Right renal cortex interstitium (tissue), 3 donors: ENCODE measurements at regions not wholly inside any gene's neighbourhood (a gene's known extent, or its start where the extent isn't known, plus 50 kb on each side); places are given as distances from the start of the nearest gene placed in this dataset.
"Not testable (repeated sequence)": the region's sequence is repeated elsewhere in the genome, so short reads cannot be mapped to it uniquely, and the experiment has no call there.

Experiments
- DNase-seq, 3 donors: peaks; one replicate each; pipeline ENCODE4 v3.0.0-alpha.2; 2013; ENCODE audit warnings: low read depth in 3 of 3, low spot score in 2 of 3

DNA sequence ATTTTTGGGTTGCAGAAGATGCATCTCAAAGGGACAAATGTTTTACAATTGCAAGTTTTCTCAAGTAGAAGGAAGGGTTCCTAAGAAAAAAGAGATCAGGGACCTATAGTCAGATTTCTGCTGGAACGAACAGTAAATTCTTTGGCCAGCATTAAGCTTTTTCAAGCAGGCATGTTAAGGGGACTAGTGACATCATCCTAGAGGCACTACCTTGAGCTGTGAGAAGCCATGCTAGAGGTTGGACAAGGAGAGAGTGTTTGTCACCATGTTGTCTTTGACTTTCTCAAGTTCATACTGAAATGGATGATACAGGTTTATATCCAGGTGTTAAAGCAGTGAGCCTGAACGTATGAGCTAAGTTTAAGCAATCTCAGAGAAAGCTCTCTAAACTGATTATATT lies 85.2 kb upstream of the WDR72 start:
- DNase-seq: no peak

- DNase-seq: no peak
Measured at GRCh38 chr15:53843869-53844569, 84.6 kb upstream of the WDR72 start.

DNA sequence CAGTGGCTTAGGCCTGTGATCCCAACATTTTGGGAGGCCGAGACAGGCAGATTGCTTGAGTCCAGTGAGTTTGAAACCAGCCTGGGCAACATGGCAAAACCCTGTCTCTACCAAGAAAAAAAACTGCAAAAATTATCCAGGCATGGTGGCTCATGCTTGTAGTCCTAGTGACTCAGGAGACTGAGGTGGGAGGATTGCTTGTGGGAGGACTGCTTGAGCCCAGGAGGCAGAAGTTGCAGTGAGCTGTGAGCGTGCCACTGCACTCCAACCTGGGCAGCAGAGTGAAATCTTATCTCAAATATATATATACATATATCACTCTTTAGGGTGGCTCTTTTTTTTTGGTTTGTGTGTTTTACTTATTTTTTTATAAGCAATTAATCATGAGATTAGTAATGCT lies 83.7 kb upstream of the WDR72 start:
- no peak for DNase-seq

DNA sequence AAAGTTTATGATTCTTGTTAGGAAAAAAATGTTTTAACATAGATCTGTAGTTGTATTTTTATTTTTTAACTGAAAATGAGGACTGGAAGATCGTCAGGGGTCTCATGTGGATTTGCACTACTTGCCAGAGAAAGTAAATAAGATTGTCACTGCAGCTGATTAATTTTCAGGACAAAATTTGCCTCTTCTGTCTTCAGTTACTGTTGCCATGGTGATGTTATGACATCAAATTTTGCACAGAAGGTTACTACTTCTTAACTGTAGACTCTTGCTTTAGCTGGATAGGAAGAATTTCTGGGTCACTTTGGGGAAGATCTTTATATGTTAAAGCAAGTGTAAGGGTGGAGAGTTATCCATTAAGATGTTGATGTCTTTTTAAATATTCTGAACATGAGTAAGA lies 82.2 kb upstream of the WDR72 start:
- DNase-seq: no peak

DNA sequence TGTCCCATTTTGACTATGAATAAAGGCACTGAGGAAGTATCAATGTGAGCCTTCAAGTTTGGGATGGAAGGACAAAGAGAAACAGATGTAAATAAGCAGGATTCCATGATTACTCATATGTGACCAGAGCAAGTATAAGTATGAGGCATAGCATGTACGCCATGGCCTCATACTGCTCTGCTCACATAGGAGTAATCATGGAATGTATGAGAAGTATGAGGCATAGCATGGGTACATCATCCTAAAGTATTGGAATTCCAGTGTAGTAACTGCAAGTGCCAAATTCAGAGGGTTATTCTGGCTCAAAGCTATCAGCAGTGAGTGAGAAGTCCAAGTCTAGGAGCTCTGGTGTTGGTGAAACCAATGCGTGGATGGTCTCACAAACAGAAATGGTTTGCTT lies 81.2 kb upstream of the WDR72 start:
- DNase-seq: no peak

GRCh38 chr15:53837263-53837662 lies 77.8 kb upstream of the WDR72 start:
- DNase-seq: no peak

- no peak for DNase-seq
Measured at GRCh38 chr15:53836618-53837017, 77.2 kb upstream of the WDR72 start.

DNA sequence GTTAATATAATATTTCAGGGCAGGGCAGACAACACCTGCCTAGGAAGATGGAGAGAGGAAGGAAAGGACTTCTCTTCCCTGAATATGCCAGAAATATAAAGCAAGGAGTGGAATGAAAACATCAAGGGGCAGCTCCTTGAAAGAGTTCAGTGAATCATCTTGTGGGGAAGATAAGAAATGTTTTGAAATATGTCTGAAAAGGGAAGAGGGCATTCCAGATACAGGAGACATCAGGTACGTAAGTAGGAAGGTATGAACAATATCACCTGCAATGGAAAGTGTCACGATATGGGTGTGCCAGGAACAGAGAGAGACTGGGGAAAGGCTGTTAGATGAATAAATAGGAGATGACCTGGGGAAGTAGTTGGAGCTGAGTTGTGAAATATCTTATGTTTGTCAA lies 75.8 kb upstream of the WDR72 start:
- DNase-seq: no peak

- no peak for DNase-seq
Measured at GRCh38 chr15:53834214-53834613, 74.8 kb upstream of the WDR72 start.

GRCh38 chr15:53833134-53833624 lies 73.7 kb upstream of the WDR72 start:
- peak; percentile 65 to 74 (median 66) for DNase-seq

- DNase-seq: no peak
Measured at GRCh38 chr15:53831907-53832770, 72.7 kb upstream of the WDR72 start.

DNA sequence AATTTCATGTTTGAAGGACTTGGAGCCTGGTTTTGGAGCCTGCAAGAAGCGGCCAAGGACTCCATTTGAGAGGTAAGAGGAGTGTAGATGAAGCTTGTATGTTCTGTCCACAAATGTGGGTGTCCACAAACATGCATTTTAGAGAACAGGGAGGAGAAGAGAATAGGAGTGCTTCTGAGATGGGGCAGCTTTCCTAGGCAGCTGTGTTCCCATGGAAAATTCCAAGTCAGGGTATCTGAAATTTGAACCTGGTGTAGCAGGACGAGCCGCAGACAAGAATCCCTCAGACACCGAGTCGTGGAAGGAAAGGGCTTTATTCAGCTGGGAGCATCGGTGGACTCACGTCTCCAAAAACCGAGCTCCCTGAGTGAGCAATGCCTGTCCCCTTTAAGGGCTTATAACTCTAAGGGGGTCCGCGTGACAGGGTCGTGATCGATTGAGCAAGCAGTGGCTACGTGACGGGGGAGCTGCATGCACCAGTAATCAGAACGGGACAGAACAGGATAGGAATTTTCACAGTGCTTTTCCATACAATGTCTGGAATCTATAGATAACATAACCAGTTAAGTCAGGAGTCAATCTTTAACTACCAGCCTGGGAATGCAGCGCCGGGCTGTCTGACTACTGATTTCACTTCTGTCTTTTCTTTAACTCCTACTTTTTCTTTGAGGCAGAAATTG lies 71.4 kb upstream of the WDR72 start:
- no peak for DNase-seq

DNA sequence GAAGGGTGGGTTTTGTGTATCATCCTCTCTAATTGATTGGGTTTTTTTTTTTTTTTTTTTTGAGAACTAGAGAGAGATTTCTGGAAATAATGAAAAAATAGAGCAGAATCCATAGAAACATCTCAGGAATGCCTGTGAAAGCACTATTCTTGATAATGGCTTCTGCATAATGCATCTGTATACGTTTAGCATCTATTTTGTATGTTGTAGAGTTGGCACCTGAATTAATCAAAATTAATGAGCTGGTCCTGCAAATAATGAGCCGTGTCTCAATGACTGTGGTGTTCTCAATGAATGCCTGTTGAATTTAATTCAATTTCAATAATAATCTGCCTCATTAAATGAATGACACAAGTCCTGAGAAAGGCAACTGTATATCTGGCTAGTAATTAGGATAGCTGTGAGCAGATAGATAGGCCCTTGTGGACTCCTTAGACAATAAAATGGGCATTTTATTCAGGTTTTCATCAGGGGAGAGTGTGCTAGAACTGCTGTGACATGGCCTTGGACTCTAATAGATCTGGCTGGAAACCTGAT lies 70.5 kb upstream of the WDR72 start:
- DNase-seq: no peak

GRCh38 chr15:53829471-53829870 lies 70.0 kb upstream of the WDR72 start:
- DNase-seq: no peak

DNA sequence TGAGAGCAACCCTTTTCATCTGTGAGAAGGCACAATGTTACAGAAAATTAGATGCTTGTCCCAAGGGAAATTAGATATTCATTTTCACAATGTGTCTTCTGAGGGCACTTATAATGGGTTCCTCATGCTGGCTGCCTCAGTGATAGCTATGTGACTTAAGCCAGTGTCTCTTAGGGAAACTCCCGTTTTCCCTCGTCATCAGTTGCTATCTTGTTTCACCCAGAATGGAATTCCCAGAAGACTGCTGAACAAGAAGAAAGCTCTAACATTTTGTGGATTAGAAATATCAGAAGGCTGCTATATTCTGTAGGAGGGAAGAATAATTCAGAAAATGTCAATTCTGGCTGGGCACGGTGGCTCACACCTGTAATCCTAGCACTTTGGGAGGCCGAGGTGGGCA lies 67.9 kb upstream of the WDR72 start:
- no peak for DNase-seq

DNA sequence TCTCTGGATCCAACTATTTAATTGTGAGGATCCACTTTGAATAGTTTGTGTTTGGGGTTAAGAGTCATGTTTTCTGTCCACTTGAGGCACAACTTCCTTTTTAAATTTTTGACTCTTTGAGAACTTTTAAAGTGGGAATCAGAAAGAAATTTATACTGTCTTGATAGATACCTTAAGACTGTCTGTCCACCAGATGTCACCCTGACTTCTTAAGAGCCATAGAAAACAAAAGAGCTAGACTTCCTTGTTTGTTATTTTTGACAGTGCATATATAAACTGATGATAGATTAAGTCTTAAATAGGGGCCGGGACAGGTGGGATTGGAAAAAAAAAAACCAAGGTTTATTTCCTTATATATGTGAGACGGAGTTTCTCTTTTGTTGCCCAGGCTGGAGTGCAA lies 52.1 kb upstream of the WDR72 start:
- DNase-seq: no peak

- not testable (repeated sequence) for DNase-seq
Measured at GRCh38 chr15:53810306-53810705, 50.8 kb upstream of the WDR72 start.
